Dermis microvascular lymphatic vessel endothelial cell (primary cell): ENCODE measurements at regions not wholly inside any gene's neighbourhood (a gene's known extent, or its start where the extent isn't known, plus 50 kb on each side); places are given as distances from the start of the nearest gene placed in this dataset.

Source experiments
- DNase-seq, 2 donors: peaks; one replicate each; pipeline versions ENCODE4 v3.0.0 to v3.0.0-alpha.2; 2010; ENCODE audit warnings: low read depth in 2 of 2

DNA sequence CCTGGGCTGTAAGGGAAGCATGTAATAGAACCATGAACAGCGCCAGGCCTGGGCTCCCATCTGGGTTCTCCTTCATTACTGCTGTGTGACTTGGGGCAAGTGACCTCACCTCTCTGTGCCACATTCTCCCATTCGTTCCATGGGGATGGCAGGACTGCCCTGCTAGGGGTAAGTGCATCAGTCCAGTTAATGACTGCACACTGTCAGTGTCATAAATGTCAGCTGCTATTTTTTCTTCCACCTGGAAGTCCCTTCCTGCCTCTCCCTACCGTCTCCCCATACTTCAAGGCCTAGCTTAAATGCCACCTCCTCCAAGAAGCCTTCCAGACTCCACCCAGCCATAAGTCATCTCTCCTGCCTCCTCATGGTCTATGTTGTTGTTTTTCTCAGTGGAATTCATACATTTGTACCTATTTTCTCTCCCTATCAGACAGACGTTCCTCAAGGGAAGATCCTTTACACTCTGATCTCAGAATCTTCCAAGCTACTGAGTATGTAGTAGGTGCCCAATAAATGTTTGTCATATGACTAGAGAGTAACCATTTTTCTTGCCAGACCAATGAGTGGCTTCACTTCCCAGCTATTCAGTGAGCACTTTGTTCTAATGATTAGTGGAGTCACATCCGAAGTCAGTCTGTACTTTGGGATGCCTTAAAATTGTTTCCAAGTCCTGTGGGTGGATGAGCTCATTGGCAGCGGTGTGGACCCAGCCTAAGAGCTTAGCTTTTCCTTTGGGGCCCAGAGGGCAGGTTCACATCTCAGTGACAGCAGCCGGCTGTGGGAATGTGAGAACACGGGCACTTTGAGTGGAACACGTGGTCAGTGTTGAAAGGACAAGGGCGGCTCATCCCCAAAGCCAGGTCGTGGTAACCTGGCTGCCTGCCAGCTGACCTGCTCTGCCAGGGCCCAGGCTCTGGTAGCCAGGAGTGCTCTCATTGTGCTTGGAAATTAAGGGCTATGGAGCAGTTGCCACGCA, 147.5 kb upstream of the GSE1 start:
- peak in 1 of 2 donors; percentile 22 for DNase-seq

DNA sequence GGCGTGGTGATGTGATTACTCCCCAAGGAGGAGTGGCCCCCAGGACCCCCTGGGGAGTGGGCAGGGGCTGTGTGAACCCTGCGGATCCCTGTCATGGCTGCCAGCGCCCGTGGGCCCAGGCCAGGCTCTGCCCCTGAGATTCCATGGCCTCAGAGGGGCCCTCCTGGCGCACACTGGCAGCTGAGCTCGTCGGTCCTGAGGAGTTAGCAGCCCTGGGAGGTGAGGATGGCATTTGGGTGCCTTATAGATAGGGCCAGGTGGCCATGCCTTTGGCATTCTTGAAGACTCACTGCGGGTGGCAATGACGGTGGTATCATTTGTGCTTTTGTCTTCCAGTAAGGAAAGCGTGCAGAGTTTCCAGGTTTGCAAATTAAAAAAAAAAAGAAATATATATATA, 146.8 kb upstream of the GSE1 start:
- DNase-seq, result no peak

DNA sequence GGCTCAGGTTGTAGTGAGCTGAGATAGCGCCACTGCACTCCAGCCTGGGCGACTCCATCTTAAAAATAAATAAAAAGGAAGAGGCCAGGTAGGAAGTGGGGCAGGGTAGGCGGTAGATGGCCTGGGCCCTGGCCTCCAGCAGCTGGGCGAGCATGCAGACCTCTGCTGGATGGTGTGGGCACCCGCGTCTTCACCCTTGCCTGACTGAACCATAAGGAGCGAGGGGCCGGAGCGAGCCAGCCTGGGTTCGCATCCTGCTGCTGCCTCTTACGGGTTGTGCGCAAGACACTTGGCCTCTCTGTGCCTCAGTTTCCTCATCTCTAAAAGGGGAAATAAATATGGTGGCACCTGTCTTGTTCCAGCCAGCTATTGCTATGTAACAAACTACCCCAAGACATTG, 146.1 kb upstream of the GSE1 start:
- DNase-seq, result no peak

DNA sequence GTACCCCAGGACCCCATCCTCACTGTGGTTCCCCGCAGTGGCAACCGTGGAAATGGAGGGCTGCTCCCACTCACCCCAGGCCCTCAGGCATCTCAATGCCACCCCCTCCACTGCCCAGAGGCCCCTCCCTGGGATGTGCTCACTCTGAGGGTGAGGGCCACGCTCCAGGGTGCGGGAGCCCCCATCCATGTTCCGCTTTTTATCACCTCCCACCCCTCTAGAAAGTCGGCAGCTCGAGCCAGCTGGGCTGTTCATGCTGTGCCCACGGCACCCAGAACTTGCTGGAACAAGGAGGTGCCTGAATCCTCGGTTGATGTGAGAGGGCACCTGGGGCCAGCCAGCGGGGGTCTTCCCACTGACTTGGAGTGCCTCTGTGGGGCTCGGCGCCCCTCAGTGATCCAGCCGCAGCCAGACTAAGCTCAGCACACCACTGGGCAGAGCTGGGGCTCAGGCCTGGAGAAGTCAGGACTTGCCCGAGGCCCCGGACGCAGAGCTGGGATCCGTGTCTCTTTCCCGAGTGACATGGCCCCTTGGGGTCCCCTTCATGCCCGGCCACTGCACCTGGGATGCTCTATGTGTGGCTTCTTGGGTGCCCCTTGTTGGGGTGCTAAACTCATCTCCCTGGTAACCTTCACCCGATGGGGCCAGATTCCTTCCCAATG, 143.1 kb upstream of the GSE1 start:
- no peak for DNase-seq

DNA sequence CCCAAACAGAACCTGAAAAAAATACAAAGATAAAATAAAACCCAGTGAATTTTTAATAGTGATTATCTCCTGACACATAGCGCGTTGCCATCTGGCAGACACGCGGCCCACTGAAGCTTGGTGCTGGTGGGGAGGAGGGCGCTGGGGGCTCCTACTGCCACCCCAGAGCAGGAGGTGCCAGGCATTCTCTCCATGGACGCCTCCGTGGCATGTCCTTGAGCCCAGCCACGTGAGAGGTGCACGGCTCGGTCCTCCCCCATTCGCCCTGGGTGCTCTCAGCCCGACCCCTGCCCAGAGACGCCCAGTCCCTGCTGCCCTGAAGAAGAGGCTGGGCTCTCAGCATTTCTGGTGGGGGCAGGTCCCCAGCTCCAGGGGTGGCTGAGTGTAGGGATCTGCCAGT, 142.2 kb upstream of the GSE1 start:
- no peak for DNase-seq

DNA sequence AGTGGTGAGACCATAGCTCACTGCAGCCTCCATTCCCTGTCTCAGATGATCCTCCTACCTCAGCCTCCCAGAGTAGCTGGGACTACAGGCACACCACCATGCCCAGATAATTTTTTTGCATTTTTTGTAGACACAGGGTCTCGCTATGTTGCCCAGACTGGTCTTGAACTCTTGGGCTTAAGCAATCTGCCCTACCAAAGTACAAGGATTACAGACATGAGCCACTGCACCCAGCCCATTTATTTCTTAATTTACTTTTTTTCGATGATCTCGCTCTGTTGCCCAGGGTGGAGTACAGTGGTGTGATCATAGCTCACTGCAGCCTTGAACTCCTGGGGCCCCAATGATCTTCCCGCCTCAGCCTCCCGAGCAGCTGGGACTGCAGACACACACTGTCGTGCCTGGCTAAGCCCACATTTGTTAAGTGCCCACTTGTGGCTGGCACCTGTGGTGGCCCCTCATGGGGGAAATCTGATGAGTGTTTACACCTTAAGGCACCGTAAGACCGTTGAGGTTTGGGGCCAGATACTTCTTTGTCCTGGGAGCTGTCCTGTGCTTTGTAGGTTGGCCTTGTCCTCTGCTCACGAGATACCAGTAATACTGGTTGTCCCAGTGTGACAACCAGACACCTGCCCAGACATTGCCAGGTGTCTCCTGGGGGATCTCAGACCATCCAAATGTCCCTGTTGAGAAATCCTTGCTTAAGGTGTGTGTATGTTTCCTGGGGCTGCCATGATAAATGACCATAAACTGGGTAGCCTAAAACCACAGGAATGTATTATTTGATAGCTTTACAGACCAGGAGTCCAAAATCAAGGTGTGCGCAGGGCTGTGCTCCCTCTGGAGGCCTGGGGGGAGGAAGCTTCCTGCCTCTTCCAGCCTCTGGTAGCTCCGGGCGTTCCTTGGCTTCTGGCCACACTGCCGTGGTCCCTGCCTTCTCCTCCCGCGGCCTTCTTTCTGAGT, 141.4 kb upstream of the GSE1 start:
- DNase-seq, result no peak

DNA sequence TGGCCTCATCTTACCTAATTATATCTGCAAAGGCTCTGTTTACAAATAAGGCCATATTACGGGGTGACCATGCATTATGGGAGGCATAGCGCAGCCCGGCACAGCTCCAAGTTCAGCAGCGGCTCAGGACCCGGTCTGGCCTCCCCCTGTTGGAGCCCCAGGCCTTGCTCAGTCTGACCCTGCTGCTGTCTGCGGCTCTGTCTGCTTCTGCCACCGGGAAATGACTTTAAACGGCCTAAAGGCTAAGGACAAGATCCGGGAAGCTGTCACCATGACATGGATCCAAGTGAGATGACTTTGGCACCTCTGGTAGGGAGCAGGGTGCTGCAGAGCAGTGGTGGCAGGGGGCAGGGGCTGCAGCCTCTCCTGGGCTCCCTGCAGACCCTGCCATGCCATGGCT, 140.6 kb upstream of the GSE1 start:
- DNase-seq, result no peak

DNA sequence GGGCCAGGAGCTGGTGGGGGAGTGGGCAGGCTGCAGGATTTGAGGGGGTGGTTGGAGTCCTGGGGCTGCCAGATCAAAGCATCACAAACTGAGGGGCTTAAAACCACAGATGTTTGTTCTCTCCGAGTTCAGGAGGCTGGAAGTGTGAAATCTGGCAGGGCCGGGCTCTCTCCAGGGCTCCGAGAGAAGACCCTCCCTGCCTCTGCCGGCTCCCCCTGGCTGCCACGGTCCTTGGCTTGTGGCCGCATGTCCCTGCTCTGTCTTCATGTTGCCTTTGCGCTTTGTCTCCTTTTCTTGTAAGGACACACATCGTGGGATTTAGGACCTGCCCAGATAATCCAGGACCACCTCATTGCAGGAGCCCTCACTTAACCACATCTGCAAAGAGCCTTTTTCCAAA, 139.8 kb upstream of the GSE1 start:
- no peak for DNase-seq

DNA sequence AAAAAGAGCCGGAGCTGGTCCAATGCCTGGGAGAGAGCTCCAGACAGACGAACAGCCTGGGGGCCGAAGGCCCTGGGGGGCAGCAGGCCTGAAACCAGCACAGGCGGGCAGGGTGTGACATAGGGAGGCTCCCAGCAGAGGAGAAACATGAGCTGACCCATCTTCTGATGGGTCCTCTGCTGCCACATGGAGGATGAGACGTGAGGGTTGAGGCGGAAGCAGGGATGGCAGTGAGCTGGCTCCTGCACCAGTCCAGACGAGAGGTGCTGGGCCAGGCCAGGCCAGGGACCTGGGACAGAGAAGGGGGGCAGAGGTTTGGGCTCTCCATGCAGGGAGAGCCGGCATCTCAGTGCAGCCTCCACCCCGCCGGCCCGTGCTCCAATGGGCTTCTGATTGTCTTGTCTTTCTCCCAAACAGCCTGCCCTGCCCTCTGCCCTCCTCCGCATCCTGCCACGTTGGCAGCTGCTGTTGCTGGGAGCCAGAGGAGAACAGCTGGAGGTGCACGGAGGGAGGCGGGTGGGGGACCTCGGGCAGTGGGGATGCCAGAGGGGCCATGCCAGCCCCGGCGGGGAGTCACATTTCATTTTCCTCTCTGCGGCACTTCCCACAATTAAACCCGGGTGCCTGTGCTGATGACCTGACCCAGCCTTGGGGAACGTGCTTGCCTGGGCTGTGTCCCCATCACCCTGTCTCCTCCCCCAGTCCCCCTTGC, 139.1 kb upstream of the GSE1 start:
- DNase-seq, result no peak

DNA sequence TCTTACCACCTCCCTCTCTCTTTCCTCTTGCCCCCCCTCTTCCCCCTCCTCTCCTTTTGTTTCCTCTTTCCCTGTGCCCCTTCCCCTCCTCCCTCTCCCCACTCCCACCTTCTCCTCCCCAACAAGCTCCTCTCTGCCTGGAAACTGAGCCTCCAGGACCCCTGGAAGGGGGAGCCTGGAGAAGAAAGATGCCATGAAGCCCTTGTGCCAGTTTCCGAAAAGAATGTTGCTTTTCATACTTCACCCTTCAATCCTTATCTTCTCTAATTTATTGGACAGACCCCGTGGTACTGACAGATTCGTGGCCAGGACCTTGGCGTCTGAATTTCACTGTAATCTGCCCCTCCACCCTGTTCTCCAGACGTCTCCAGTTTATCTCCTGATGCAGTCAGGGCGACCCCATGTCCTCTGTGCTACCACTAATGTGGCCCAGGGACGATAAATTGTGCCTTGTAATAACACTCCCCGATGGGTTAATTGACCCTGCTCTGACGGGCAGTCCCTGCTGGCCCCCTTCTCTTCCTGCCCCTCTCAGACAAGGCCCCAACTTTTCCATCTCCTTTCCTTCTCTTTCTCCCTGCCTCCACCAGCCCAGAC, 138.4 kb upstream of the GSE1 start:
- no peak for DNase-seq

DNA sequence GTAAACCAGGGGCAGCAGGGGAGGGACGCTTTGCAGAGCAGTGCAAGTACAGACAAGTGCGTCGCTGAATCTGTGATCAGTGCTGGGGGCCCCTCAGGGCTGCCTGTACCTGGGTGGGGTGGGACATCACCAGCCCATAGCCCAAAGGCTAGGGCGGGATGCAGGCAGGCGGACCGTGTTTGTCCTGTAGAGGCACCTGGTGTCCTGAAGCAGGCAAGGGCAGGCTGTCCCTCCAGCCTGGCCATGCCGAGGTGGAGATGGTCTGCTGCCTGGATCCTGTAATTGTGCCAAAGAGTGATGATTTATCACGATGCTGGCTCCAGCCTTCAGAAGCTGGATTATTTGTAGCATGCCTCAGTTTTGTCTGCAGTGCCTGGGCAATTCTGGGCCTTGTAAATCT, 137.9 kb upstream of the GSE1 start:
- no peak for DNase-seq

DNA sequence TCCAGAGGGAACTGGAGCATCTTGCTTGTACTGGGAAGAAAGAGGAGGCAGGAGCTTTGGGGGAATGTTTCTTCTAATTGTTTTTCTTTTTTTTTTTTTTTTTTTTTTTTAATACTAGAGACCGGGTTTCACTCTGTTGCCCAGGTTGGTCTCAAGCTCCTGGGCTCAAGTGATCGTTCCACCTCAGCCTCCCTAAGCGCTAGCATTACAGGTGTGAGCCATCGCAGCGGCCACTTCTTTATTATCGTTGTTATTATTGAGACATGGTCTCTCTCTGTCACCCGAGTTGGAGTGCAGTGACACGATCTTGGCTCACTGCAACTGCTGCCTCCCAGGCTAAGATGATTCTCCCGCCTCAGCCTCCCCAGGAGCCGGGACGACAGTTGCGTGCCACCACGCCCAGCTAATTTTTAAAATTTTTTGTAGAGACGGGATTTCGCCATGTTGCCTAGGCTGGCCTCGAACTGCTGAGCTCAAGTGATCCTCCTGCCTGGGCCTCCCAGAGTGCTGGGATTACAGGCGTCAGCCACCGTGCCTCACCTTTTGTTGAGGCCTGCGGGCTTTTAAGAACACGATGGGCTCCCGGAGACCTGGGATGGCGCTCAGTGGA, 137.3 kb upstream of the GSE1 start:
- no peak for DNase-seq

DNA sequence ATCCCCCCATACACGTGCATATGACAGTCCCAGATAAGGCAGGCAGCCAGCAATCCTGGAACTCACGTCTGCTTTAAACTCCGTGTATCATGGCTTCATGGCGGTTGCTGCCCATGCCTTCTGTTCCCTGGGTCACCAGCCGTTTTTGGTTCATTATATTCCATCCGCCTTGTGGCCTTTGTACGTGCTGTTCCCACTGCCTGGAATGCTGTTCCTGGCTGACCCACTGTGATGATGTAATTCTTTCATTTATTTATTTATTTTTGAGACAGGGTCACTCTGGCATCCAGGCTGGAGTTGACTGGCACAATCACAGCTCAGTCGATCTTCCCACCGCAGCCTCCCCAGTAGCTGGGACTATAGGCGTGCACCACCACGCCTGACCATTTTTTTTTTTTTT, 136.7 kb upstream of the GSE1 start:
- DNase-seq, result no peak

DNA sequence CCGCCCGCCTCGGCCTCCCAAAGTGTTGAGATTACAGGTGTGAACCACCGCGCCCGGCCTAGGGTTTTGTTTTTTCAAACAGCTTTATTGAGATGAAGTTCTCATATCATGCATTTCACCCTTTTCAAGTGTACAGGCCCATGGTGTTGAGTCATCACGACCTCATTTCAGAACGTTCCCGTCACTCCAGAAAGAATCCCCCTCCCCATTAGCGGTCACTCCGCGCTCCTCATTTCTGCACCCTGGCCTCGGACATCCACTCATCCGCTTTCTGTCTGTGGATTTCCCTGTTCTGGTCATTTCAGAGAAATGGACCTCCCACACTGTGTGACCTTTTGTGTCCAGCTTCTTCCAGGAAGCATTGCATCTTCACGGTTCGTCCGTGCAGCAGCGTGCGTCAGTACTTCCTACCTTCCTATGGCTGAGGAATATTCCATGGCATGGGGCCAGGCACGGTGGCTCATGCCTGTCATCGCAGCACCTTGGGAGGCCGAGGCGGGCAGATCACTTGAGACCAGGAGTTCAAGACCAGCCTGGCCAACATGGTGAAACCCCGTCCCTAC, 135.2 kb upstream of the GSE1 start:
- no peak for DNase-seq

DNA sequence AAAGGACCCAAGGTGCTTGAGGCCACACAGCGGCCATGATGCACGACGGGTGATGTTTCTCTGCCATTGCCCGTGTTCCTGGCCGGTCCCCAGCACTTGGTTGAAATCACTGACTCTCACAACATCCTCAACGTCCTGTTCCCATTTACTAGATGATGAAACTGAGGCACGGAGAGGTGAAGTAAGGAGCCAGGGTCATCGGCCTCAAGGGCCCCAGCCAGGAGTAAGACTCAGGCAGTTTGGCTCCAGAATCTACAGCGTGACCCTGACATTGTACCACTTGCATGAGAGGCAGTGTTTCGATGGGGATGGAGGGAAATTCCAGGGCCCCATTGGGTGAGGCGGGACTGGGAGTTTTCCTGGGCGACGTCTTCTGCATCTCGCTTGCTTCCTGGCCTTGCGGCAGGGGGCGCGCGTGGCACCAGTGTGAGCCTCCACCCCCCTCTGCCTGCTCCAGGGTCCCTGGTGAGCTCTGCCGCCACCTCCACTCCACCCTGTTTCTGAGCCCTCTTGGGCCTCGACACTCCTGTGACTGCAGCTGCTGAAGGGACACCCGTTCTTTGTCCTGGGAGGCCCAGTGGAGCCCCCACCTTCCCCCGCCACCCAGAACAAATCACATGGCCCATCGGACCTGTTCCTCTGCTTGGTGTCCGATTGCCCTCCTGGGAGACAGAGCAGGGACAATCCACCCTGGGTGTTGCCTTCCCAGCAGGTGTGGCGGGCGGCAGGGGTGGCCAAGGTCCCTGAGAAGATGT, 133.0 kb upstream of the GSE1 start:
- DNase-seq, result no peak

DNA sequence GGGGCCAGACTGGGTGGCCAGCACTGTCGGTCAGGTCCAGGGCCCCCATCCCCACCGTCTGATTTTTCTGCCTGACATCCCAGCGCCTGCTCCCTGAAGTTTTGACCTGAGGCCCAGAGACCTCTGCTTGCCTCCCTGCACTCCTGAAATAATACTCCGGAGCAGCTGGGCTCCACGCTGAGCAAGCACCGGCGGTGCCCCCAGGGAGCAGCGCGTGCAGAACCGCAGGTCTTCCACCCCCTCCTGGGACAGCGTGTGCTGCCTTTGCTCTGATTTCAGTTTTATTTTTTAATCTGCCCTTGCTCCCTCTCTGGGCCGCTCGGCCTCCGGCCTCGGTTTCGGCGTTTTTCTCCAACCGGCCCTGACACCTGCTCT, 132.4 kb upstream of the GSE1 start:
- no peak for DNase-seq

DNA sequence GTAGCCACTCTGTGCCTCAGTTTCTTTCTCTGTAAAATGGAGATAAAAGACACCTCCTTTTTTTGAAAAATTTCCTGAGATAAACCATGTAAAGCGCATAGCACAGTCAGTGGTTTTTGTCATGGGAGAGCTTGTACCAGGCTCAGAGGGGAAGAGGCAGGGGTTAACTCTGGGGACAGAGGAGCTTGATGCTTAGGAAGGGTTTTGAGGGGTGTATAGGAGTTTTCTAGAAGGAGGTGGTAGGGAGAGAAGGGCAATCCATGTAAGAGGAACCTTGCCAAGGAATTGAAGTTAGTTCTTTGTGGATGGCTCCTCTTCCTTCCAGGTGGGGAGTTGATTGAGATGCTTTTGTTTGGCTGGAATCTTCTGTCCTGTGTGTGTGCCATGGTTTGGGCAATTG, 131.9 kb upstream of the GSE1 start:
- DNase-seq, result no peak

DNA sequence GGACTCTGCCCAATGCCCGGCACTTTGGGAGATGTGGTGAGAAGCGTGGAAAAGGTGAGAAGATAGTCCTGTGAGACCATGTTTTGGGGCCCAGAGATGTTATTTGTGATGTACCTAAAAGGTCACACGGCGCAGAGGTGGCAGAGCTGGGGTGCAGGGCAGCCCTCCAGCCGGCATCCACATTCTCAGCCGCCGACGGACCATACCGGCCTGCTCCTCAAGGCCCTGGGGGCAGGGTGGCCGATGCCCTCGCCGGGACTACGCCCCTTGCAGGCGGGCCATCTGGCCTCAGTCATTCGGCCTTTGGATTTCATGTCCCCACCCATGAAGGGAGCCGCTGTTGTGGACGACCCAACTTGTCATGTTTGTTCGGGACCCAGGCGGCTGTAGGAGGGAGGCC, 131.4 kb upstream of the GSE1 start:
- DNase-seq, result no peak

DNA sequence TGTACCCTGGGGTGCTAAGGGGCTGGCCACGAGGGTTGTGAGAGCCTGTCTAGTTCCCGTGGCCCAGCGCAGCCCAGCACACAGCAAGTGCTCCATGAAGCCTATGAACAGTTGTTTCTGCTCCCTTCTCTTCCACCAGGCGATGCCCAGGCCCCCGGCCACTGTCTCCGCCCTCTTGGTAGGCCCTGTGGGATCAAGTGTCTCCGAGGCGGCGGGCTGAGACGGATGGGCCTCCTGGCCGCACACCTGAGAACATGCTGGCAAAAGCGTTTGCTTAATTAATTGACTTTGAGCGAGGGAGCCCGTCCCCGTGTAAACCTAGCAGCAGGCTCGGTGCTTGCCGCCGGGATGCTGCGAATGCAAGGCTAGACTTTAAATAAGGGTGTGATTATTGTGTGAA, 129.7 kb upstream of the GSE1 start:
- DNase-seq, result no peak
